CD4-positive, alpha-beta T cell treated with Interleukin-6 for 4 hours (primary cell): ENCODE measurements at regions not wholly inside any gene's neighbourhood (a gene's known extent, or its start where the extent isn't known, plus 50 kb on each side); places are given as distances from the start of the nearest gene placed in this dataset.

Experiments
- DNase-seq: peaks from one replicate; pipeline ENCODE4 v3.0.0-alpha.2; 2020; ENCODE audit warnings: mixed read lengths

GRCh38 chr11:127567237-127567932 lies 566.8 kb upstream of the KIRREL3 start:
- no peak for DNase-seq

GRCh38 chr11:127564810-127565209 lies 564.2 kb upstream of the KIRREL3 start:
- no peak for DNase-seq

- DNase-seq, result no peak
Observed at GRCh38 chr11:127559978-127560377, 559.4 kb upstream of the KIRREL3 start.

GRCh38 chr11:127552446-127552845 lies 551.9 kb upstream of the KIRREL3 start:
- DNase-seq, result no peak

- no peak for DNase-seq
Observed at GRCh38 chr11:127531167-127531566, 530.6 kb upstream of the KIRREL3 start.

- no peak for DNase-seq
Observed at GRCh38 chr11:127528297-127528696, 527.7 kb upstream of the KIRREL3 start.

GRCh38 chr11:127524618-127525017 lies 524.0 kb upstream of the KIRREL3 start:
- no peak for DNase-seq

GRCh38 chr11:127521413-127521812 lies 520.8 kb upstream of the KIRREL3 start:
- DNase-seq, result no peak

- DNase-seq, result no peak
Observed at GRCh38 chr11:127507851-127508250, 507.3 kb upstream of the KIRREL3 start.

GRCh38 chr11:127506647-127507046 lies 506.1 kb upstream of the KIRREL3 start:
- no peak for DNase-seq

GRCh38 chr11:127506126-127506525 lies 505.6 kb upstream of the KIRREL3 start:
- no peak for DNase-seq

GRCh38 chr11:127496165-127496564 lies 495.6 kb upstream of the KIRREL3 start:
- DNase-seq, result no peak

- no peak for DNase-seq
Observed at GRCh38 chr11:127493330-127494022, 492.9 kb upstream of the KIRREL3 start.

- no peak for DNase-seq
Observed at GRCh38 chr11:127492029-127492428, 491.5 kb upstream of the KIRREL3 start.

- no peak for DNase-seq
Observed at GRCh38 chr11:127491589-127491988, 491.0 kb upstream of the KIRREL3 start.

GRCh38 chr11:127490896-127491295 lies 490.3 kb upstream of the KIRREL3 start:
- DNase-seq, result no peak

GRCh38 chr11:127485541-127485940 lies 485.0 kb upstream of the KIRREL3 start:
- DNase-seq, result no peak

GRCh38 chr11:127481391-127481790 lies 480.8 kb upstream of the KIRREL3 start:
- DNase-seq, result no peak

- DNase-seq, result no peak
Observed at GRCh38 chr11:127478826-127479225, 478.3 kb upstream of the KIRREL3 start.

- DNase-seq, result no peak
Observed at GRCh38 chr11:127474766-127475165, 474.2 kb upstream of the KIRREL3 start.

- no peak for DNase-seq
Observed at GRCh38 chr11:127472505-127472904, 471.9 kb upstream of the KIRREL3 start.

GRCh38 chr11:127471662-127472061 lies 471.1 kb upstream of the KIRREL3 start:
- no peak for DNase-seq

- no peak for DNase-seq
Observed at GRCh38 chr11:127470306-127470884, 469.8 kb upstream of the KIRREL3 start.

- DNase-seq, result no peak
Observed at GRCh38 chr11:127464325-127464724, 463.8 kb upstream of the KIRREL3 start.

GRCh38 chr11:127462065-127462344 lies 461.4 kb upstream of the KIRREL3 start:
- no peak for DNase-seq
